SK-N-SH treated with all-trans-retinoic acid at 6 μM for 48 hours (cell line): ENCODE measurements at regions not wholly inside any gene's neighbourhood (a gene's known extent, or its start where the extent isn't known, plus 50 kb on each side); places are given as distances from the start of the nearest gene placed in this dataset.
"Not testable (repeated sequence)": the region's sequence is repeated elsewhere in the genome, so short reads cannot be mapped to it uniquely, and the experiment has no call there.

Experiments used
- ATAC-seq: fragments of 200-7000 bp; cut with Tn5 transposase; 3 replicates; pipeline ENCODE4 v1.9.1; 2020; ENCODE audit warnings: mild to moderate bottlenecking, moderate library complexity
- ARNTL ChIP-seq: fragments of 450-650 bp; formaldehyde crosslinking; IDR thresholded peaks from 2 replicates; pipeline ENCODE4 v1.5.0; 2020; ENCODE audit warnings: low read depth, mild to moderate bottlenecking, moderate library complexity, borderline replicate concordance
- BACH2 ChIP-seq: fragments of 250-450 bp; sonication (Bioruptor Pico); IDR thresholded peaks from 2 replicates; pipeline ENCODE4 v1.9.0; 2021; ENCODE audit warnings: mild to moderate bottlenecking, borderline replicate concordance
- CREB5 ChIP-seq: fragments of 250-450 bp; sonication (Bioruptor Pico); IDR thresholded peaks from 2 replicates; pipeline ENCODE4 v1.5.1; 2020; ENCODE audit warnings: low read depth, mild to moderate bottlenecking, moderate library complexity
- CSDC2 ChIP-seq: fragments of 250-450 bp; sonication (Bioruptor Pico); IDR thresholded peaks from 2 replicates; pipeline ENCODE4 v1.5.0; 2020; ENCODE audit warnings: mild to moderate bottlenecking, moderate library complexity
- CSRNP3 ChIP-seq: fragments of 250-450 bp; sonication (Bioruptor Pico); IDR thresholded peaks from 2 replicates; pipeline ENCODE4 v1.5.1; 2021; ENCODE audit warnings: mild to moderate bottlenecking, moderate library complexity
- ESRRG ChIP-seq: fragments of 250-450 bp; sonication (Bioruptor Pico); IDR thresholded peaks from 2 replicates; pipeline ENCODE4 v1.6.1; 2021; ENCODE audit warnings: mild to moderate bottlenecking
- ISL1 ChIP-seq: fragments of 250-450 bp; sonication (Bioruptor Pico); IDR thresholded peaks from 2 replicates; pipeline ENCODE4 v2.1.2; 2022; ENCODE audit warnings: mild to moderate bottlenecking, moderate library complexity
- OSR1 ChIP-seq: fragments of 250-450 bp; sonication (Bioruptor Pico); IDR thresholded peaks from 2 replicates; pipeline ENCODE4 v1.8.0; 2022; ENCODE audit warnings: moderate library complexity, mild to moderate bottlenecking, inconsistent platforms
- POU6F1 ChIP-seq: fragments of 250-450 bp; sonication (Bioruptor Pico); IDR thresholded peaks from 2 replicates; pipeline ENCODE4 v1.8.0; 2021; ENCODE audit warnings: low read depth, mild to moderate bottlenecking, moderate library complexity, borderline replicate concordance
- PPARA ChIP-seq: fragments of 250-450 bp; sonication (Bioruptor Pico); IDR thresholded peaks from 2 replicates; pipeline ENCODE4 v1.5.0; 2020; ENCODE audit warnings: mild to moderate bottlenecking, borderline replicate concordance
- RARB ChIP-seq: fragments of 250-450 bp; sonication (Bioruptor Pico); IDR thresholded peaks from 2 replicates; pipeline ENCODE4 v1.8.0; 2021; ENCODE audit warnings: mild to moderate bottlenecking, moderate library complexity
- SNAI2 ChIP-seq: fragments of 250-450 bp; sonication (Bioruptor Pico); IDR thresholded peaks from 2 replicates; pipeline ENCODE4 v1.5.0; 2020; ENCODE audit warnings: mild to moderate bottlenecking, moderate library complexity
- TCF4 ChIP-seq: fragments of 250-450 bp; sonication (Bioruptor Pico); IDR thresholded peaks from 2 replicates; pipeline ENCODE4 v1.8.0; 2021; ENCODE audit warnings: mild to moderate bottlenecking, moderate library complexity, borderline replicate concordance
- TOX ChIP-seq: fragments of 250-450 bp; sonication (Bioruptor Pico); IDR thresholded peaks from 2 replicates; pipeline ENCODE4 v1.8.0; 2021; ENCODE audit warnings: mild to moderate bottlenecking, moderate library complexity, borderline replicate concordance
- TSHZ2 ChIP-seq: fragments of 250-450 bp; sonication (Bioruptor Pico); IDR thresholded peaks from 2 replicates; pipeline ENCODE4 v1.5.0; 2020; ENCODE audit warnings: mild to moderate bottlenecking, moderate library complexity
- ZC3H10 ChIP-seq: fragments of 250-450 bp; sonication (Bioruptor Pico); IDR thresholded peaks from 2 replicates; pipeline ENCODE4 v1.5.1; 2021; ENCODE audit warnings: mild to moderate bottlenecking, moderate library complexity
- ZFP3 ChIP-seq: fragments of 250-450 bp; sonication (Bioruptor Pico); IDR thresholded peaks from 2 replicates; pipeline ENCODE4 v1.5.0; 2020; ENCODE audit warnings: mild to moderate bottlenecking, moderate library complexity
- ZFP30 ChIP-seq: fragments of 450-650 bp; formaldehyde crosslinking; IDR thresholded peaks from 2 replicates; pipeline ENCODE4 v1.5.0; 2022; ENCODE audit warnings: mild to moderate bottlenecking, moderate library complexity
- ZNF565 ChIP-seq: fragments of 450-650 bp; formaldehyde crosslinking; conservative IDR thresholded peaks from 2 replicates; pipeline ENCODE4 v1.5.0; 2020; ENCODE audit warnings: low read depth, mild to moderate bottlenecking, moderate library complexity
- ZNF70 ChIP-seq: fragments of 450-650 bp; formaldehyde crosslinking; IDR thresholded peaks from 2 replicates; pipeline ENCODE4 v1.5.0; 2020; ENCODE audit warnings: mild to moderate bottlenecking, moderate library complexity
- ZNF8 ChIP-seq: fragments of 450-650 bp; formaldehyde crosslinking; IDR thresholded peaks from 2 replicates; pipeline ENCODE4 v1.5.0; 2020; ENCODE audit warnings: mild to moderate bottlenecking, moderate library complexity

- TF ChIP-seq RARB (CRISPR knock-in tag) (no peak), POU6F1 (CRISPR knock-in tag) (no peak), BACH2 (CRISPR knock-in tag) (no peak), ARNTL (no peak), OSR1 (no peak), TCF4 (CRISPR knock-in tag) (no peak), ZNF565 (CRISPR knock-in tag) (no peak), CREB5 (CRISPR knock-in tag) (no peak), ZFP30 (CRISPR knock-in tag) (no peak), ESRRG (CRISPR knock-in tag) (no peak), CSDC2 (no peak), ZFP3 (CRISPR knock-in tag) (no peak), ZNF70 (CRISPR knock-in tag) (no peak), ZC3H10 (CRISPR knock-in tag) (no peak), CSRNP3 (CRISPR knock-in tag) (no peak), TSHZ2 (CRISPR knock-in tag) (no peak)
- ATAC-seq, result no peak
These were observed 653.5 kb downstream of the TRHDE start for GRCh38 chr12:72925716-72926115.

GRCh38 chr12:72931838-72932237, 659.7 kb downstream of the TRHDE start:
- not testable (repeated sequence) for ATAC-seq

- no peak for TF ChIP-seq ZFP3 (CRISPR knock-in tag)
- TF ChIP-seq ARNTL, result no peak
- TF ChIP-seq ESRRG (CRISPR knock-in tag), result no peak
- ATAC-seq, result no peak
These were observed 665.3 kb downstream of the TRHDE start for GRCh38 chr12:72937486-72937885.

GRCh38 chr12:72957454-72957853, 685.3 kb downstream of the TRHDE start:
- no peak for ATAC-seq

More at GRCh38 chr12:72957454-72957853, 685.3 kb downstream of the TRHDE start:
- no peak for TF ChIP-seq PPARA (CRISPR knock-in tag)
- TF ChIP-seq TOX, result no peak
- no peak for TF ChIP-seq ZNF565 (CRISPR knock-in tag)
- TF ChIP-seq ZNF70 (CRISPR knock-in tag), result no peak
- TF ChIP-seq TSHZ2 (CRISPR knock-in tag), result no peak
- TF ChIP-seq ISL1 (CRISPR knock-in tag), result no peak
- TF ChIP-seq CSRNP3 (CRISPR knock-in tag), result no peak
- TF ChIP-seq ZNF8 (CRISPR knock-in tag), result no peak
- TF ChIP-seq ESRRG (CRISPR knock-in tag), result no peak
- TF ChIP-seq RARB (CRISPR knock-in tag), result no peak
- no peak for TF ChIP-seq SNAI2 (CRISPR knock-in tag)
- TF ChIP-seq OSR1, result no peak
- no peak for TF ChIP-seq POU6F1 (CRISPR knock-in tag)
